ENCODE measurements at regions not wholly inside any gene's neighbourhood (a gene's known extent, or its start where the extent isn't known, plus 50 kb on each side); places are given as distances from the start of the nearest gene placed in this dataset.

- TF ChIP-seq CTCF (IDR thresholded peaks at IDR 0.05; ENCODE audit: insufficient read depth, low read length, poor library complexity, severe bottlenecking): no peak
- Histone ChIP-seq H3K27me3 (replicated peaks; ENCODE audit: control insufficient read depth, insufficient read depth, low read length) (peaks cover 3% of the 10 kb centered on the region), H3K36me3 (ENCODE audit: control insufficient read depth, insufficient read depth, low read length) (no peaks in the 10 kb centered on the region), H3K4me3 (replicated peaks; ENCODE audit: low read depth, low read length) (no peak overlapping the region)
- no peak for DNase-seq (ENCODE audit: extremely low read depth, insufficient read length)
Observed at GRCh38 chr10:92760609-92761008, 70.9 kb downstream of the HHEX start.

GRCh38 chr10:92761571-92761970 lies 71.8 kb downstream of the HHEX start:
- Histone ChIP-seq H3K36me3 (ENCODE audit: control insufficient read depth, insufficient read depth, low read length) (no peaks in the 10 kb centered on the region), H3K27me3 (replicated peaks; ENCODE audit: control insufficient read depth, insufficient read depth, low read length) (peaks cover 3% of the 10 kb centered on the region), H3K4me3 (replicated peaks; ENCODE audit: low read depth, low read length) (no peak overlapping the region)
- no peak for DNase-seq (ENCODE audit: extremely low read depth, insufficient read length)
- TF ChIP-seq CTCF (IDR thresholded peaks at IDR 0.05; ENCODE audit: insufficient read depth, low read length, poor library complexity, severe bottlenecking): no peak

DNA sequence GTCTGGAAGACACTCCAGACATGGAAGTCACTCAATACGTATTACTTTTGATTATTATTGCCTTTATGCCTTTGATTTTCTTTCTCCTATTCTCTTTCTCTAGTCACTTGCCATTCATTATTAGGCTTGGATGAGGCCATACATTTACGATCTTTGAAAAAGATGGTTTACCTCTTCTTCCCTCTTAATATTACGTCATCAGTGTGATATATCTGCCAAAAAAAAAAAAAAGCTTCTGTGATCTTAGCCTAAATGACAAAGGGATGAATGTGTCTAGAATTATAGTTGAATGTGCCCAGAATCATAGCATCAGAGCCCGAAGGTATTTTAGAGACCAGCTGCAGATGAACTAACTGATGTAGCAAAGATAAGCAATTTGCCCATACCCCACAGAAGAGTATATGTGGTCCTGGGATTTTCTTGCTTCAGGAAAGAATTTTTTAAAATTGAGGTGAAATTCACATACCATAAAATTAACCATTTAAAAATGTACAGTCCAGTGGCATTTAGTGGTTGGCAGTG lies 73.9 kb downstream of the HHEX start:
- DNase-seq (ENCODE audit: extremely low read depth, insufficient read length): no peak

DNA sequence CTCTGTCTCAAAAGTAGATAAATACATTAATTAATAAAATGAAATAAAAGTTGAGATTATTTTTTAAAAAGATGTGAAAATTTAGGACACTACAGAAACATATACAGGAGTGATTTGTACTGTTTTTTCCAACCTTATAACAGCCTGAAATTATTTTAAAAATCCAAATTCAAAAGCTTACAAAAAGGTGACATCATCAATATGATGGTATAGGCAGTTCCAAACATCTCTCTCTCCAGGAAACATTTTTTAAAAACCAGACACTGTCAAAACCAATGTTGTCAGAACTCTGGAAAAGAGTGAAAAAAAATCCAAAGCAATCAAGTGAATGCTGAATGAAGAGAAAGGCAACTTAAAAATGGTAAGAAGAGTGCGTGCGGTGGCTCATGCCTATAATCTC lies 76.7 kb downstream of the HHEX start:
- DNase-seq (ENCODE audit: extremely low read depth, insufficient read length): no peak
- Histone ChIP-seq H3K36me3 (ENCODE audit: control insufficient read depth, insufficient read depth, low read length) (no peaks in the 10 kb centered on the region), H3K27me3 (replicated peaks; ENCODE audit: control insufficient read depth, insufficient read depth, low read length) (peaks cover 3% of the 10 kb centered on the region), H3K4me3 (replicated peaks; ENCODE audit: low read depth, low read length) (no peak overlapping the region)
- no peak for TF ChIP-seq CTCF (IDR thresholded peaks at IDR 0.05; ENCODE audit: insufficient read depth, low read length, poor library complexity, severe bottlenecking)

More for the DNA sequence above, 73.9 kb downstream of the HHEX start:
- no peak overlapping the region for H3K4me3 ChIP-seq (replicated peaks; ENCODE audit: low read depth, low read length)
- no peaks in the 10 kb centered on the region for H3K36me3 ChIP-seq (ENCODE audit: control insufficient read depth, insufficient read depth, low read length)
- H3K27me3 ChIP-seq (replicated peaks; ENCODE audit: control insufficient read depth, insufficient read depth, low read length): peaks cover 3% of the 10 kb centered on the region
- TF ChIP-seq CTCF (IDR thresholded peaks at IDR 0.05; ENCODE audit: insufficient read depth, low read length, poor library complexity, severe bottlenecking): no peak

DNA sequence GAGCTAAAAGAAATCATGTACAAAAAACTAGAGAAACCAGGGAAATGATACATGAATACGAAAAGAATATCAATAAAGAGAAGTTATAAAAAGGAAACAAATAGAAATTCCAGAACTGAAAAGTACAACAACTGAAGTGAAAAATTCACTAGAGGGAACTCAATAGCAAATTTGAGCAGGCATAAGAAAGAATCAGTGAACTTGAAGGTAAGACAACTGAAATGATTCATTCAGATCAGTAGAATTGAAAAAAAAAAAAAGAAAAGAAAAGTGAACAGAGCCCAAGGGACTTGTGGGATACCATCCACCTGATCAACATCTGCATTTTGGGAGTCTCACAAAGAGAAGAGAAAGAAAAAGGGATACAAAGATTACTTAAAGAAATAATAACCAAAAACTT lies 78.3 kb downstream of the HHEX start:
- H3K4me3 ChIP-seq (replicated peaks; ENCODE audit: low read depth, low read length): no peak overlapping the region
- H3K36me3 ChIP-seq (ENCODE audit: control insufficient read depth, insufficient read depth, low read length): no peaks in the 10 kb centered on the region
- TF ChIP-seq CTCF (IDR thresholded peaks at IDR 0.05; ENCODE audit: insufficient read depth, low read length, poor library complexity, severe bottlenecking): no peak
- no peak for DNase-seq (ENCODE audit: extremely low read depth, insufficient read length)
- no peaks in the 10 kb centered on the region; the same call in 1 of the 2 replicates for H3K27me3 ChIP-seq (replicated peaks; ENCODE audit: control insufficient read depth, insufficient read depth, low read length)

DNA sequence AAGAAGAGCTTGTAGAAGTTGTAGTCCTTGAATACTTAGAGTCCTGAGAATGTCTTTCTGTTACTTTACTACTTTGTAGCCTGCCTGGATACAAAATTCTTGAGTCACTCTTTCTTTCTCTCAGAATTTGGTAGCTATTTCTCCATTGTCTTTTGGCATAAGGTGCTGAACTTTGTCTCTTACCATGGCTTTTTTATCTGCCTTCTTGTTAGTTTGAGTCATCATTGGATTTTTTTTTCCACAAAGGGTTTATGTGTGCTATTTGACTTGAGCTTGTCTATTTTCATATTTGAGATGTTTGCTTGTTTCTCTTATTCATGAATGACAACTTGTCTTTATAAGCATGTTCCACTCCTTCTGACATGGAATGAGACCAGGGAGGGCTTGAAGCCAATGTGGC lies 74.5 kb upstream of the EXOC6 start:
- no peaks in the 10 kb centered on the region for H3K36me3 ChIP-seq (ENCODE audit: control insufficient read depth, insufficient read depth, low read length)
- H3K4me3 ChIP-seq (replicated peaks; ENCODE audit: low read depth, low read length): no peak overlapping the region
- no peak for DNase-seq (ENCODE audit: extremely low read depth, insufficient read length)
- no peaks in the 10 kb centered on the region; the same call in 1 of the 2 replicates for H3K27me3 ChIP-seq (replicated peaks; ENCODE audit: control insufficient read depth, insufficient read depth, low read length)
- TF ChIP-seq CTCF (IDR thresholded peaks at IDR 0.05; ENCODE audit: insufficient read depth, low read length, poor library complexity, severe bottlenecking): no peak

Measured in GM06990 (cell line).